Uterus (tissue), 2 donors: ENCODE measurements at regions not wholly inside any gene's neighbourhood (a gene's known extent, or its start where the extent isn't known, plus 50 kb on each side); places are given as distances from the start of the nearest gene placed in this dataset.

ENCODE experiments used
- POLR2A ChIP-seq, 2 donors: fragments of 450-650 bp; IDR thresholded peaks; one replicate each; pipeline ENCODE4 v1.6.1; 2016; ENCODE audit warnings: antibody characterized with exemption in 2 of 2, mild to moderate bottlenecking in 1 of 2, moderate library complexity in 1 of 2
- TF ChIP-seq, protein P1 (sequence below), 4 experiments: fragments of 200-600 bp in 2 of 4; fragments of 450-650 bp in 2 of 4; sonication (generic) in 2 of 4; IDR thresholded peaks; one replicate each; pipeline ENCODE4 v1.5.1; 2016 to 2019; ENCODE audit warnings: antibody characterized with exemption in 4 of 4, mild to moderate bottlenecking in 2 of 4, moderate library complexity in 1 of 4

DNA sequence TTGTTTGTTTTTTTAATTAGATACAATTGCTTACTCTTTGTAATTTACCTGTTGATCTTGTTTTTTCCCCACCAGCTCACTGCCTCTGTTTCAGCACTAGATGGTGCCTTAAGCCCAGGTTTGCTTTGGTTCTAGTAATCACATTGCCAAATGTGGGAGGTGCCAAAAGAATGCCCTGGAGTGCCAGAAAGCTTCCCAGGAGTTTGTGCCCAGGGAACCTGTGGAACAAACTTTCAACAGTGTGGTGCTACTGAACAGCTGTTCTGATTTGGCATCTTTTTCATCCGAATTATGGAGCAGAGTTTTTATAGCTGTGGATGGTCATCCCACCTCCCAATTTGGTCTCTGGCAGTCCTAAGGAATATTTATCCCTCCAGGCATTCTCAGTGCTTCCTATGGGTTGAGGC is 1000.7 kb downstream of the STIM2 start:
- TF ChIP-seq, protein P1, sequence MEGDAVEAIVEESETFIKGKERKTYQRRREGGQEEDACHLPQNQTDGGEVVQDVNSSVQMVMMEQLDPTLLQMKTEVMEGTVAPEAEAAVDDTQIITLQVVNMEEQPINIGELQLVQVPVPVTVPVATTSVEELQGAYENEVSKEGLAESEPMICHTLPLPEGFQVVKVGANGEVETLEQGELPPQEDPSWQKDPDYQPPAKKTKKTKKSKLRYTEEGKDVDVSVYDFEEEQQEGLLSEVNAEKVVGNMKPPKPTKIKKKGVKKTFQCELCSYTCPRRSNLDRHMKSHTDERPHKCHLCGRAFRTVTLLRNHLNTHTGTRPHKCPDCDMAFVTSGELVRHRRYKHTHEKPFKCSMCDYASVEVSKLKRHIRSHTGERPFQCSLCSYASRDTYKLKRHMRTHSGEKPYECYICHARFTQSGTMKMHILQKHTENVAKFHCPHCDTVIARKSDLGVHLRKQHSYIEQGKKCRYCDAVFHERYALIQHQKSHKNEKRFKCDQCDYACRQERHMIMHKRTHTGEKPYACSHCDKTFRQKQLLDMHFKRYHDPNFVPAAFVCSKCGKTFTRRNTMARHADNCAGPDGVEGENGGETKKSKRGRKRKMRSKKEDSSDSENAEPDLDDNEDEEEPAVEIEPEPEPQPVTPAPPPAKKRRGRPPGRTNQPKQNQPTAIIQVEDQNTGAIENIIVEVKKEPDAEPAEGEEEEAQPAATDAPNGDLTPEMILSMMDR (IDR thresholded peaks at IDR 0.05), result no peak
- TF ChIP-seq POLR2A (IDR thresholded peaks at IDR 0.05), result no peak
